Activated CD4-positive, alpha-beta T cell treated with anti-CD3 and anti-CD28 coated beads for 36 hours (primary cell): ENCODE measurements at regions not wholly inside any gene's neighbourhood (a gene's known extent, or its start where the extent isn't known, plus 50 kb on each side); places are given as distances from the start of the nearest gene placed in this dataset.

ENCODE experiments used
- ATAC-seq: fragments of 200-7000 bp; cut with Tn5 transposase; one replicate; pipeline ENCODE4 v1.10.0; 2021; ENCODE audit warnings: mild to moderate bottlenecking, moderate library complexity
- CTCF ChIA-PET: fragments of 350-600 bp; sonication (Branson Sonifier 250); formaldehyde crosslinking; loops from one replicate; lab custom pipeline; 2021; ENCODE audit warnings: antibody characterized with exemption; lab: Charles Lee
- POLR2A ChIA-PET: fragments of 350-600 bp; sonication (Branson Sonifier 250); formaldehyde crosslinking; loops from one replicate; lab custom pipeline; 2021; ENCODE audit warnings: antibody characterized with exemption, inconsistent platforms; lab: Charles Lee
- DNase-seq: peaks from one replicate; pipeline ENCODE4 v3.0.0-alpha.2; 2020
- H3K27ac Mint-ChIP-seq: one replicate; pipeline ENCODE4 v1.8.0; 2021; ENCODE audit warnings: mixed read lengths
- H3K27me3 Mint-ChIP-seq: one replicate; pipeline ENCODE4 v1.8.0; 2021; ENCODE audit warnings: mixed read lengths
- H3K36me3 Mint-ChIP-seq: one replicate; pipeline ENCODE4 v1.8.0; 2021; ENCODE audit warnings: low read depth, mixed read lengths
- H3K4me1 Mint-ChIP-seq: one replicate; pipeline ENCODE4 v1.8.0; 2021; ENCODE audit warnings: mixed read lengths
- H3K4me3 Mint-ChIP-seq: one replicate; pipeline ENCODE4 v1.8.0; 2021; ENCODE audit warnings: mild to moderate bottlenecking, moderate library complexity, mixed read lengths
- H3K9me3 Mint-ChIP-seq: one replicate; pipeline ENCODE4 v1.8.0; 2021; ENCODE audit warnings: low read depth, mixed read lengths
- intact Hi-C, 2 experiments: fragments of 100-400 bp; cut with DNase I in 1 of 2; cut with micrococcal nuclease in 1 of 2; formaldehyde crosslinking; loops; one replicate each; pipeline versions ENCODE4 v1.14.2 to v1.15.1; 2022 to 2024; cut with DNase I, micrococcal nuclease

- H3K4me3 Mint-ChIP-seq, result no peak overlapping the region
- H3K27me3 Mint-ChIP-seq, result no peaks in the 10 kb centered on the region
- CTCF ChIA-PET, result no interaction called here
- H3K4me1 Mint-ChIP-seq, result no peaks in the 10 kb centered on the region
- H3K27ac Mint-ChIP-seq, result no peak overlapping the region
- ATAC-seq (no peak), DNase-seq (no peak)
- intact Hi-C loops, result no loop called here
- peaks cover 12% of the 10 kb centered on the region for H3K9me3 Mint-ChIP-seq
- POLR2A ChIA-PET, result no interaction called here
- H3K36me3 Mint-ChIP-seq, result no peaks in the 10 kb centered on the region
Measured at GRCh38 chr17:12571606-12572005, 94.1 kb upstream of the MYOCD start.

- DNase-seq, result no peak
- Mint-ChIP-seq H3K27ac (no peak overlapping the region), H3K9me3 (peaks cover 10% of the 10 kb centered on the region), H3K36me3 (no peaks in the 10 kb centered on the region), H3K4me1 (no peaks in the 10 kb centered on the region), H3K4me3 (no peak overlapping the region), H3K27me3 (no peaks in the 10 kb centered on the region)
- intact Hi-C loops, result no loop called here
- POLR2A ChIA-PET, result no interaction called here
- CTCF ChIA-PET, result no interaction called here
- ATAC-seq, result no peak
Measured at GRCh38 chr17:12574525-12574924, 91.2 kb upstream of the MYOCD start.

- Mint-ChIP-seq H3K4me3 (no peak overlapping the region), H3K9me3 (peaks cover 4% of the 10 kb centered on the region), H3K27me3 (no peaks in the 10 kb centered on the region), H3K4me1 (no peaks in the 10 kb centered on the region), H3K36me3 (no peaks in the 10 kb centered on the region), H3K27ac (no peak overlapping the region)
- intact Hi-C loops, result no loop called here
- DNase-seq (no peak), ATAC-seq (no peak)
- POLR2A ChIA-PET, result no interaction called here
- CTCF ChIA-PET, result no interaction called here
Measured at GRCh38 chr17:12575641-12576040, 90.0 kb upstream of the MYOCD start.

- ChIA-PET POLR2A (no interaction called here), CTCF (no interaction called here)
- Mint-ChIP-seq H3K36me3 (no peaks in the 10 kb centered on the region), H3K27ac (no peak overlapping the region), H3K4me3 (no peak overlapping the region), H3K27me3 (peaks cover 3% of the 10 kb centered on the region), H3K4me1 (no peaks in the 10 kb centered on the region), H3K9me3 (no peaks in the 10 kb centered on the region)
- intact Hi-C loops, result no loop called here
- DNase-seq, result no peak
- ATAC-seq, result no peak
Measured at GRCh38 chr17:12579288-12579687, 86.4 kb upstream of the MYOCD start.

- Mint-ChIP-seq H3K27ac (no peak overlapping the region), H3K27me3 (peaks cover 3% of the 10 kb centered on the region), H3K4me3 (no peak overlapping the region), H3K36me3 (no peaks in the 10 kb centered on the region), H3K9me3 (no peaks in the 10 kb centered on the region), H3K4me1 (no peaks in the 10 kb centered on the region)
- ATAC-seq, result no peak
- intact Hi-C loops, result loop anchor here in 1 of 2 experiments (5.0 kb wide), 1 partner anchor 33 kb away; no protein-coding TSS in a partner anchor
- POLR2A ChIA-PET, result no interaction called here
- no peak for DNase-seq
- CTCF ChIA-PET, result no interaction called here
Measured at GRCh38 chr17:12580640-12581039, 85.0 kb upstream of the MYOCD start.

- intact Hi-C loops, result loop anchor here in 1 of 2 experiments (5.0 kb wide), 1 partner anchor 37 kb away; no protein-coding TSS in a partner anchor
- Mint-ChIP-seq H3K27me3 (peaks cover 3% of the 10 kb centered on the region), H3K36me3 (no peaks in the 10 kb centered on the region), H3K4me3 (no peak overlapping the region), H3K27ac (no peak overlapping the region), H3K4me1 (no peaks in the 10 kb centered on the region), H3K9me3 (peaks cover 16% of the 10 kb centered on the region)
- ChIA-PET CTCF (no interaction called here), POLR2A (no interaction called here)
- no peak for ATAC-seq
- DNase-seq, result no peak
Measured at GRCh38 chr17:12584727-12585126, 81.0 kb upstream of the MYOCD start.

GRCh38 chr17:12588531-12588930 lies 77.2 kb upstream of the MYOCD start:
- Mint-ChIP-seq H3K9me3 (peaks cover 18% of the 10 kb centered on the region), H3K4me1 (no peaks in the 10 kb centered on the region), H3K36me3 (no peaks in the 10 kb centered on the region), H3K27me3 (no peaks in the 10 kb centered on the region), H3K4me3 (no peak overlapping the region), H3K27ac (no peak overlapping the region)
- ATAC-seq, result no peak
- intact Hi-C loops, result no loop called here
- ChIA-PET POLR2A (no interaction called here), CTCF (no interaction called here)
- no peak for DNase-seq

- no peaks in the 10 kb centered on the region for H3K4me1 Mint-ChIP-seq
- DNase-seq (no peak), ATAC-seq (no peak)
- CTCF ChIA-PET, result no interaction called here
- no peak overlapping the region for H3K27ac Mint-ChIP-seq
- H3K4me3 Mint-ChIP-seq, result no peak overlapping the region
- intact Hi-C loops, result no loop called here
- no peaks in the 10 kb centered on the region for H3K27me3 Mint-ChIP-seq
- POLR2A ChIA-PET, result no interaction called here
- H3K36me3 Mint-ChIP-seq, result no peaks in the 10 kb centered on the region
- peaks cover 18% of the 10 kb centered on the region for H3K9me3 Mint-ChIP-seq
Measured at GRCh38 chr17:12590417-12590816, 75.3 kb upstream of the MYOCD start.

- POLR2A ChIA-PET, result no interaction called here
- DNase-seq (no peak), ATAC-seq (no peak)
- intact Hi-C loops, result no loop called here
- H3K4me3 Mint-ChIP-seq, result no peak overlapping the region
- H3K9me3 Mint-ChIP-seq, result peaks cover 15% of the 10 kb centered on the region
- CTCF ChIA-PET, result no interaction called here
- H3K27me3 Mint-ChIP-seq, result no peaks in the 10 kb centered on the region
- no peaks in the 10 kb centered on the region for H3K4me1 Mint-ChIP-seq
- H3K27ac Mint-ChIP-seq, result no peak overlapping the region
- no peaks in the 10 kb centered on the region for H3K36me3 Mint-ChIP-seq
Measured at GRCh38 chr17:12591021-12591735, 74.5 kb upstream of the MYOCD start.

GRCh38 chr17:12592941-12593340 lies 72.7 kb upstream of the MYOCD start:
- H3K9me3 Mint-ChIP-seq, result peaks cover 11% of the 10 kb centered on the region
- ATAC-seq (no peak), DNase-seq (no peak)
- ChIA-PET CTCF (no interaction called here), POLR2A (no interaction called here)
- H3K4me1 Mint-ChIP-seq, result no peaks in the 10 kb centered on the region
- H3K27me3 Mint-ChIP-seq, result no peaks in the 10 kb centered on the region
- no peak overlapping the region for H3K27ac Mint-ChIP-seq
- intact Hi-C loops, result no loop called here
- H3K36me3 Mint-ChIP-seq, result no peaks in the 10 kb centered on the region
- no peak overlapping the region for H3K4me3 Mint-ChIP-seq

GRCh38 chr17:12596961-12597360 lies 68.7 kb upstream of the MYOCD start:
- Mint-ChIP-seq H3K27ac (no peak overlapping the region), H3K9me3 (peaks cover 3% of the 10 kb centered on the region), H3K36me3 (no peaks in the 10 kb centered on the region), H3K27me3 (no peaks in the 10 kb centered on the region), H3K4me3 (no peak overlapping the region), H3K4me1 (no peaks in the 10 kb centered on the region)
- no peak for ATAC-seq
- no peak for DNase-seq
- intact Hi-C loops, result no loop called here
- ChIA-PET POLR2A (no interaction called here), CTCF (no interaction called here)

- CTCF ChIA-PET, result no interaction called here
- intact Hi-C loops, result no loop called here
- no peak for DNase-seq
- POLR2A ChIA-PET, result no interaction called here
- H3K4me3 Mint-ChIP-seq, result no peak overlapping the region
- no peak for ATAC-seq
- no peak overlapping the region for H3K27ac Mint-ChIP-seq
- no peaks in the 10 kb centered on the region for H3K36me3 Mint-ChIP-seq
- H3K9me3 Mint-ChIP-seq, result peaks cover 2% of the 10 kb centered on the region
- H3K4me1 Mint-ChIP-seq, result no peaks in the 10 kb centered on the region
- no peaks in the 10 kb centered on the region for H3K27me3 Mint-ChIP-seq
Measured at GRCh38 chr17:12597895-12598294, 67.8 kb upstream of the MYOCD start.
